K562 (cell line): ENCODE measurements at regions not wholly inside any gene's neighbourhood (a gene's known extent, or its start where the extent isn't known, plus 50 kb on each side); places are given as distances from the start of the nearest gene placed in this dataset.

Source experiments
- CEBPB ChIP-seq: fragments of 450-650 bp; IDR thresholded peaks from 2 replicates; pipeline ENCODE4 v1.6.1; 2016; ENCODE audit warnings: missing genetic modification characterization, missing compliant biosample characterization
- CTCF ChIP-seq, 3 experiments: IDR thresholded peaks in 2 of 3; conservative IDR thresholded peaks in 1 of 3; 2 replicates each; pipeline ENCODE4 v1.5.1; 2011 to 2012; ENCODE audit warnings: low read length in 3 of 3, mild to moderate bottlenecking in 3 of 3, control low read depth in 2 of 3, improper control_type of control experiment in 1 of 3, inconsistent platforms in 1 of 3, low read depth in 1 of 3, mixed read lengths in 1 of 3, moderate library complexity in 1 of 3; ENCODE audit not compliant: insufficient read depth in 2 of 3
- E2F4 ChIP-seq: sonication (generic); formaldehyde crosslinking; IDR thresholded peaks from 2 replicates; pipeline ENCODE4 v1.8.0; 2022; ENCODE audit warnings: mild to moderate bottlenecking, low read depth, missing genetic modification reagents
- EZH2 ChIP-seq: IDR thresholded peaks from 2 replicates; pipeline ENCODE4 v1.6.1; 2012; ENCODE audit warnings: low read depth, mild to moderate bottlenecking, inconsistent platforms, low read length, borderline replicate concordance
- KAT2B ChIP-seq: IDR thresholded peaks from one replicate; pipeline ENCODE4 v1.6.1; 2012; ENCODE audit warnings: low read depth, mild to moderate bottlenecking, control low read depth, inconsistent platforms, low read length, moderate library complexity
- KAT7 ChIP-seq: sonication (generic); formaldehyde crosslinking; IDR thresholded peaks from 2 replicates; pipeline ENCODE4 v1.8.0; 2022; ENCODE audit warnings: missing genetic modification reagents, mild to moderate bottlenecking, borderline replicate concordance
- POLR2A ChIP-seq: fragments of 450-650 bp; conservative IDR thresholded peaks from 2 replicates; pipeline ENCODE4 v1.6.1; 2016
- TAF7 ChIP-seq: fragments of 450-650 bp; IDR thresholded peaks from 2 replicates; pipeline ENCODE4 v1.6.1; 2016; ENCODE audit warnings: missing genetic modification characterization, missing compliant biosample characterization
- ZBTB8A ChIP-seq: fragments of 450-650 bp; IDR thresholded peaks from 2 replicates; pipeline ENCODE4 v1.6.1; 2018; ENCODE audit warnings: mild to moderate bottlenecking, moderate library complexity; ENCODE audit not compliant: partially characterized antibody
- ZNF318 ChIP-seq, 2 experiments: fragments of 450-650 bp; IDR thresholded peaks; 2 replicates each; pipeline ENCODE4 v1.6.1; 2016; ENCODE audit warnings: mild to moderate bottlenecking in 2 of 2, borderline replicate concordance in 1 of 2, low read depth in 1 of 2, moderate library complexity in 1 of 2

- no peak for TF ChIP-seq TAF7 (tag)
- TF ChIP-seq ZNF318 (IDR thresholded peaks at IDR 0.05; ENCODE audit: borderline replicate concordance in 1 of 2, low read depth in 1 of 2): no peak
- TF ChIP-seq KAT7 (CRISPR knock-in tag): no peak
- TF ChIP-seq KAT2B: no peak
- no peak for TF ChIP-seq CEBPB
- no peak for TF ChIP-seq E2F4 (CRISPR knock-in tag)
- no peak for TF ChIP-seq EZH2
- TF ChIP-seq CTCF (IDR thresholded peaks at IDR 0.05 in 2 of 3, conservative IDR thresholded peaks at IDR 0.05 in 1 of 3; ENCODE audit: insufficient read depth in 2 of 3, low read depth in 1 of 3, low read length in 3 of 3): peak; percentile 3 to 41 (median 34); a peak in 3 of 6 replicates
- no peak for TF ChIP-seq ZBTB8A
- no peak for TF ChIP-seq POLR2A
These were observed 87.5 kb upstream of the RUNX3 start for GRCh38 chr1:25017436-25018109.
